Neural cell (in vitro differentiated cells): ENCODE measurements at regions not wholly inside any gene's neighbourhood (a gene's known extent, or its start where the extent isn't known, plus 50 kb on each side); places are given as distances from the start of the nearest gene placed in this dataset.
A peak's percentile ranks its signal among the peaks of the same experiment; 100 is the strongest.
"Not testable (repeated sequence)": the region's sequence is repeated elsewhere in the genome, so short reads cannot be mapped to it uniquely, and the experiment has no call there.

Experiments used
- H2AFZ ChIP-seq: fragments of 200-600, 300-800 bp; sonication (generic), shearing (Covaris generic); 2 replicates; pipeline ENCODE4 v1.6.0; 2014; ENCODE audit warnings: low read depth, mild to moderate bottlenecking, antibody characterized with exemption, low read length, moderate library complexity
- H3F3A ChIP-seq: fragments of 200-600 bp; shearing (Covaris generic); 2 replicates; pipeline ENCODE4 v1.6.1; 2016; ENCODE audit warnings: mild to moderate bottlenecking, moderate library complexity, mixed read lengths, antibody characterized with exemption, low read length; ENCODE audit not compliant: insufficient read depth, poor library complexity, severe bottlenecking
- H3K27ac ChIP-seq: fragments of 200-600, 300-800 bp; sonication (generic), shearing (Covaris generic); 2 replicates; pipeline ENCODE4 v1.5.1; 2014; ENCODE audit warnings: mild to moderate bottlenecking, low read length, moderate library complexity
- H3K27me3 ChIP-seq: fragments of 300-800, 200-600 bp; sonication (generic), shearing (Covaris generic); 2 replicates; pipeline ENCODE4 v1.6.0; 2014; ENCODE audit warnings: mild to moderate bottlenecking, low read depth, low read length, moderate library complexity; ENCODE audit not compliant: insufficient read depth
- H3K36me3 ChIP-seq: fragments of 300-800, 200-600 bp; sonication (generic), shearing (Covaris generic); 2 replicates; pipeline ENCODE4 v1.5.1; 2014; ENCODE audit warnings: mild to moderate bottlenecking, antibody characterized with exemption, low read length, moderate library complexity; ENCODE audit not compliant: insufficient read depth
- H3K4me2 ChIP-seq: fragments of 300-800, 200-600 bp; sonication (generic), shearing (Covaris generic); 2 replicates; pipeline ENCODE4 v1.6.0; 2014; ENCODE audit warnings: mild to moderate bottlenecking, low read length
- H3K4me3 ChIP-seq: fragments of 300-800, 200-600 bp; sonication (generic), shearing (Covaris generic); 2 replicates; pipeline ENCODE4 v1.5.1; 2014; ENCODE audit warnings: mild to moderate bottlenecking, low read length, moderate library complexity
- H3K79me2 ChIP-seq: fragments of 200-600 bp; shearing (Covaris generic); replicated peaks from 2 replicates; pipeline ENCODE4 v1.6.0; 2014; ENCODE audit warnings: mild to moderate bottlenecking, low read length, moderate library complexity; ENCODE audit not compliant: insufficient read depth
- H3K9ac ChIP-seq: fragments of 300-800, 200-600 bp; sonication (generic), shearing (Covaris generic); 2 replicates; pipeline ENCODE4 v1.6.1; 2016; ENCODE audit warnings: mild to moderate bottlenecking, low read length, mixed read lengths
- H3K9me2 ChIP-seq: fragments of 200-600 bp; shearing (Covaris generic); 2 replicates; pipeline ENCODE4 v1.6.1; 2016; ENCODE audit warnings: mild to moderate bottlenecking, low read length, mixed read lengths; ENCODE audit not compliant: insufficient read depth
- H3K9me3 ChIP-seq: fragments of 200-600, 300-800 bp; sonication (generic), shearing (Covaris generic); 2 replicates; pipeline ENCODE4 v1.6.1; 2016; ENCODE audit warnings: mild to moderate bottlenecking, mixed run types, low read length, moderate library complexity, mixed read lengths
- H4K20me1 ChIP-seq: fragments of 200-600 bp; shearing (Covaris generic); 2 replicates; pipeline ENCODE4 v1.6.1; 2016; ENCODE audit warnings: mild to moderate bottlenecking, mixed run types; ENCODE audit not compliant: insufficient read depth
- CTCF ChIP-seq: fragments of 450-650 bp; IDR thresholded peaks from 2 replicates; pipeline ENCODE4 v1.5.1; 2014; ENCODE audit warnings: antibody characterized with exemption, mild to moderate bottlenecking, moderate library complexity; ENCODE audit not compliant: poor library complexity, severe bottlenecking
- EP300 ChIP-seq: fragments of 450-650 bp; conservative IDR thresholded peaks from 2 replicates; pipeline ENCODE4 v1.6.1; 2014; ENCODE audit warnings: antibody characterized with exemption, mild to moderate bottlenecking, moderate library complexity; ENCODE audit not compliant: poor library complexity, severe bottlenecking
- EZH2 ChIP-seq: fragments of 200-600, 300-800 bp; shearing (Covaris generic), sonication (generic); IDR thresholded peaks from 2 replicates; pipeline ENCODE4 v1.6.1; 2014; ENCODE audit warnings: antibody characterized with exemption, low read length, borderline replicate concordance, mild to moderate bottlenecking; ENCODE audit not compliant: insufficient read depth, poor library complexity, severe bottlenecking
- MXI1 ChIP-seq: fragments of 450-650 bp; conservative IDR thresholded peaks from 2 replicates; pipeline ENCODE4 v1.6.1; 2014; ENCODE audit warnings: antibody characterized with exemption, mild to moderate bottlenecking; ENCODE audit not compliant: poor library complexity, severe bottlenecking
- POLR2AphosphoS5 ChIP-seq: IDR thresholded peaks from 2 replicates; pipeline ENCODE4 v1.6.1; 2012
- RAD21 ChIP-seq: fragments of 450-650 bp; conservative IDR thresholded peaks from 2 replicates; pipeline ENCODE4 v1.6.1; 2014; ENCODE audit warnings: antibody characterized with exemption, mild to moderate bottlenecking, moderate library complexity
- REST ChIP-seq: IDR thresholded peaks from 2 replicates; pipeline ENCODE4 v1.6.1; 2012; ENCODE audit warnings: borderline replicate concordance
- SMC3 ChIP-seq: fragments of 450-650 bp; conservative IDR thresholded peaks from 2 replicates; pipeline ENCODE4 v1.6.1; 2014; ENCODE audit warnings: antibody characterized with exemption, mild to moderate bottlenecking, moderate library complexity; ENCODE audit not compliant: poor library complexity
- TAF1 ChIP-seq: IDR thresholded peaks from 2 replicates; pipeline ENCODE4 v1.6.1; 2012; ENCODE audit warnings: low read depth

GRCh38 chr3:80612366-80612765 lies 844.6 kb upstream of the ROBO1 start:
- Histone ChIP-seq H3K4me3 (no peak overlapping the region), H3F3A (no peaks in the 10 kb centered on the region), H3K79me2 (no peaks in the 10 kb centered on the region), H3K9me2 (no peaks in the 10 kb centered on the region), H3K9me3 (no peaks in the 10 kb centered on the region), H3K36me3 (no peaks in the 10 kb centered on the region), H3K27ac (no peak overlapping the region), H3K9ac (no peak overlapping the region), H2AFZ (no peak overlapping the region), H4K20me1 (no peaks in the 10 kb centered on the region), H3K4me2 (no peak overlapping the region), H3K27me3 (no peaks in the 10 kb centered on the region)
- no peak for TF ChIP-seq TAF1
- TF ChIP-seq EZH2 = no peak
- no peak for TF ChIP-seq MXI1
- no peak for TF ChIP-seq SMC3
- no peak for TF ChIP-seq REST
- TF ChIP-seq EP300 = no peak
- TF ChIP-seq POLR2AphosphoS5 = no peak
- no peak for TF ChIP-seq CTCF
- TF ChIP-seq RAD21 = no peak

GRCh38 chr3:80608072-80608471 lies 840.3 kb upstream of the ROBO1 start:
- H3K27me3 ChIP-seq, H3K27ac ChIP-seq, H4K20me1 ChIP-seq, H3F3A ChIP-seq, H3K79me2 ChIP-seq, H3K9ac ChIP-seq, H2AFZ ChIP-seq, H3K9me2 ChIP-seq, H3K9me3 ChIP-seq, H3K4me3 ChIP-seq, H3K4me2 ChIP-seq, H3K36me3 ChIP-seq: not testable (repeated sequence)

- TF ChIP-seq CTCF = peak; percentile 49
- no peak for TF ChIP-seq MXI1
- TF ChIP-seq SMC3 = peak; percentile 41
- TF ChIP-seq RAD21 = peak; percentile 58
- Histone ChIP-seq H2AFZ (no peak overlapping the region), H3F3A (no peaks in the 10 kb centered on the region), H3K4me2 (no peak overlapping the region), H4K20me1 (no peaks in the 10 kb centered on the region), H3K9me3 (no peaks in the 10 kb centered on the region), H3K9me2 (no peaks in the 10 kb centered on the region), H3K27me3 (no peaks in the 10 kb centered on the region), H3K9ac (no peak overlapping the region), H3K36me3 (no peaks in the 10 kb centered on the region), H3K79me2 (no peaks in the 10 kb centered on the region), H3K4me3 (no peak overlapping the region), H3K27ac (no peak overlapping the region)
Measured at GRCh38 chr3:80606073-80606472, 838.3 kb upstream of the ROBO1 start.
